ENCODE measurements at regions not wholly inside any gene's neighbourhood (a gene's known extent, or its start where the extent isn't known, plus 50 kb on each side); places are given as distances from the start of the nearest gene placed in this dataset.
"Not testable (repeated sequence)": the region's sequence is repeated elsewhere in the genome, so short reads cannot be mapped to it uniquely, and the experiment has no call there.

DNA sequence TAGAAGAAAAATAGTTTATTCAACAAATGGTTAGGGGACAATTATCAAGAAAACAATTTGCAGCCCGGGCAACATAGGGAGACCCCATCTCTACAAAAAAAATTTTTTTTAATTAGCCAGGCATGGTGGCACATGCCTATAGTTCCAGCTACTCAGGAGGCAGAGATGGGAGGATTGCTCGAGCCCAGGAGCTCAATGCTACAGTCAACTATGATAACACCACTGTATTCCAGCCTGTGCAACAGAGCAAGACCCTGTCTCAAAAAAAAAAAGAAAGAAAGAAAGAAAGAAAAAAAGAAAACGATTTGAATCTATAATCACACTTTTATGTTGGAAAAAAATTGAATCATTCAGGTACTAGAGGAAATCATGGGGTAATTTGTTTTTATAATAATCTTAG, 185.1 kb downstream of the MTCL1 start:
- H3K27ac ChIP-seq (ENCODE audit: low read depth, low read length); H3K4me3 ChIP-seq (ENCODE audit: low read depth, low read length); H3K36me3 ChIP-seq (ENCODE audit: control insufficient read depth in 1 of 2, insufficient read depth in 2 of 2, low read length in 2 of 2); H3K23ac ChIP-seq (ENCODE audit: low read length); H3K27me3 ChIP-seq (ENCODE audit: insufficient read depth, low read length); H3K4me1 ChIP-seq (ENCODE audit: control insufficient read depth in 1 of 2, insufficient read depth in 2 of 2, low read length in 2 of 2); H2BK120ac ChIP-seq (ENCODE audit: insufficient read depth, low read length, poor library complexity); H3K18ac ChIP-seq (ENCODE audit: low read length); H4K8ac ChIP-seq (ENCODE audit: low read depth, low read length); H2AK5ac ChIP-seq (ENCODE audit: low read length); H2BK5ac ChIP-seq (ENCODE audit: low read depth, low read length, poor library complexity); H3K4me2 ChIP-seq (ENCODE audit: low read length); H3K79me1 ChIP-seq (ENCODE audit: low read length); H3K9me3 ChIP-seq (ENCODE audit: insufficient read depth, low read depth, low read length); H3K4ac ChIP-seq (ENCODE audit: low read depth, low read length); H3K14ac ChIP-seq (ENCODE audit: low read length); H4K91ac ChIP-seq (ENCODE audit: low read depth, low read length); H3K9ac ChIP-seq (ENCODE audit: low read length); H2BK12ac ChIP-seq (ENCODE audit: low read length); DNase-seq; H2AFZ ChIP-seq (ENCODE audit: insufficient read depth, low read length, poor library complexity); H4K12ac ChIP-seq (ENCODE audit: low read depth, low read length); H3K79me2 ChIP-seq (ENCODE audit: control insufficient read depth, insufficient read depth, low read length, poor library complexity): not testable (repeated sequence)
- WGBS (ENCODE audit: extremely low coverage, insufficient coverage, insufficient read length) = no CpG with 5 or more reads among the region's 3 CpGs

DNA sequence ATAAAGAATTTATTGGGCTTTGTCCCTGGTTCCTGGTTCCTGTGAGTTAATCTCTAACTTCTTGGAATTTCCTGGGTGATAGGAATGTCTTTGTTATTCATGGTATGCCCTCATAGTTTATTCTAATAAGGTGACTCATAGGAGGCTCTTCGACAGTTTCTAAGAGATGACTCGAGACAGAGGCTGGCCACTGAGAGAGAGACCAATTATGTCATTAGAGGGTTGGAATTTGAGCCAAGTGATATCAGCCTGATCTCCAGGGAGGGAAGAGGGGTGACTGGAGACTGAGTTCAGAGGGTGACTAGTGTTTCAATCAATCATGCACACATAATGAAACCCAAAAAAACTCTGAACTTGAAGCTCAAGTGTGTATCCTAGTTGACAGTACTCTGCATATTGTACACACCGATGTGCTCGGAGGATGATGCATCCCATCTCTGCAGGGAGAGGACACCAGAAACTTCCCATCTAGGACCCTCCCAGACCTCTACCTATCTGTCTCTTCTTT, 185.7 kb downstream of the MTCL1 start:
- peak overlapping the region; percentile 43 for H3K4me2 ChIP-seq (ENCODE audit: low read length)
- no peaks in the 10 kb centered on the region for H3K36me3 ChIP-seq (ENCODE audit: control insufficient read depth in 1 of 2, insufficient read depth in 2 of 2, low read length in 2 of 2)
- H3K27ac ChIP-seq (ENCODE audit: low read depth, low read length) = peak overlapping the region; percentile 58
- no peak overlapping the region for H2AFZ ChIP-seq (ENCODE audit: insufficient read depth, low read length, poor library complexity)
- H4K91ac ChIP-seq (ENCODE audit: low read depth, low read length) = no peak overlapping the region
- peak; percentile 77 to 91 for DNase-seq
- no peak overlapping the region for H3K9ac ChIP-seq (ENCODE audit: low read length)
- no peak overlapping the region for H2BK5ac ChIP-seq (ENCODE audit: low read depth, low read length, poor library complexity)
- no peak overlapping the region for H3K4ac ChIP-seq (ENCODE audit: low read depth, low read length)
- H2BK120ac ChIP-seq (ENCODE audit: insufficient read depth, low read length, poor library complexity) = no peak overlapping the region
- no peak overlapping the region for H3K4me3 ChIP-seq (ENCODE audit: low read depth, low read length)
- no peaks in the 10 kb centered on the region for H3K79me2 ChIP-seq (ENCODE audit: control insufficient read depth, insufficient read depth, low read length, poor library complexity)
- peaks cover 3% of the 10 kb centered on the region in 2 experiments for H3K4me1 ChIP-seq (ENCODE audit: control insufficient read depth in 1 of 2, insufficient read depth in 2 of 2, low read length in 2 of 2)
- no CpG with 5 or more reads among the region's 4 CpGs for WGBS (ENCODE audit: extremely low coverage, insufficient coverage, insufficient read length)
- no peaks in the 10 kb centered on the region for H3K27me3 ChIP-seq (ENCODE audit: insufficient read depth, low read length)
- H3K14ac ChIP-seq (ENCODE audit: low read length) = no peak overlapping the region
- H3K23ac ChIP-seq (ENCODE audit: low read length) = no peak overlapping the region
- H3K9me3 ChIP-seq (ENCODE audit: insufficient read depth, low read depth, low read length) = no peaks in the 10 kb centered on the region
- H4K8ac ChIP-seq (ENCODE audit: low read depth, low read length) = no peak overlapping the region
- H3K79me1 ChIP-seq (ENCODE audit: low read length) = no peaks in the 10 kb centered on the region
- no peak overlapping the region for H2BK12ac ChIP-seq (ENCODE audit: low read length)
- no peak overlapping the region for H4K12ac ChIP-seq (ENCODE audit: low read depth, low read length)
- H2AK5ac ChIP-seq (ENCODE audit: low read length) = no peak overlapping the region
- H3K18ac ChIP-seq (ENCODE audit: low read length) = no peak overlapping the region

- Histone ChIP-seq H2BK120ac (ENCODE audit: insufficient read depth, low read length, poor library complexity) (no peak overlapping the region), H4K91ac (ENCODE audit: low read depth, low read length) (no peak overlapping the region), H3K4me2 (ENCODE audit: low read length) (no peak overlapping the region), H3K18ac (ENCODE audit: low read length) (no peak overlapping the region), H3K27ac (ENCODE audit: low read depth, low read length) (no peak overlapping the region), H2AFZ (ENCODE audit: insufficient read depth, low read length, poor library complexity) (no peak overlapping the region), H3K4me1 (ENCODE audit: control insufficient read depth in 1 of 2, insufficient read depth in 2 of 2, low read length in 2 of 2) (peaks cover 3% of the 10 kb centered on the region in 2 experiments), H3K27me3 (ENCODE audit: insufficient read depth, low read length) (no peaks in the 10 kb centered on the region), H2AK5ac (ENCODE audit: low read length) (no peak overlapping the region), H2BK5ac (ENCODE audit: low read depth, low read length, poor library complexity) (no peak overlapping the region), H3K23ac (ENCODE audit: low read length) (no peak overlapping the region), H3K36me3 (ENCODE audit: control insufficient read depth in 1 of 2, insufficient read depth in 2 of 2, low read length in 2 of 2) (no peaks in the 10 kb centered on the region), H3K79me1 (ENCODE audit: low read length) (no peaks in the 10 kb centered on the region), H4K8ac (ENCODE audit: low read depth, low read length) (no peak overlapping the region), H3K14ac (ENCODE audit: low read length) (no peak overlapping the region), H3K9ac (ENCODE audit: low read length) (no peak overlapping the region), H4K12ac (ENCODE audit: low read depth, low read length) (no peak overlapping the region), H3K4me3 (ENCODE audit: low read depth, low read length) (no peak overlapping the region), H3K79me2 (ENCODE audit: control insufficient read depth, insufficient read depth, low read length, poor library complexity) (no peaks in the 10 kb centered on the region), H3K4ac (ENCODE audit: low read depth, low read length) (no peak overlapping the region), H3K9me3 (ENCODE audit: insufficient read depth, low read depth, low read length) (peaks cover 2% of the 10 kb centered on the region), H2BK12ac (ENCODE audit: low read length) (no peak overlapping the region)
- no peak for DNase-seq
- WGBS (ENCODE audit: extremely low coverage, insufficient coverage, insufficient read length) = no CpG with 5 or more reads among the region's 2 CpGs
These were observed 187.9 kb downstream of the MTCL1 start for GRCh38 chr18:8893221-8893620.

DNA sequence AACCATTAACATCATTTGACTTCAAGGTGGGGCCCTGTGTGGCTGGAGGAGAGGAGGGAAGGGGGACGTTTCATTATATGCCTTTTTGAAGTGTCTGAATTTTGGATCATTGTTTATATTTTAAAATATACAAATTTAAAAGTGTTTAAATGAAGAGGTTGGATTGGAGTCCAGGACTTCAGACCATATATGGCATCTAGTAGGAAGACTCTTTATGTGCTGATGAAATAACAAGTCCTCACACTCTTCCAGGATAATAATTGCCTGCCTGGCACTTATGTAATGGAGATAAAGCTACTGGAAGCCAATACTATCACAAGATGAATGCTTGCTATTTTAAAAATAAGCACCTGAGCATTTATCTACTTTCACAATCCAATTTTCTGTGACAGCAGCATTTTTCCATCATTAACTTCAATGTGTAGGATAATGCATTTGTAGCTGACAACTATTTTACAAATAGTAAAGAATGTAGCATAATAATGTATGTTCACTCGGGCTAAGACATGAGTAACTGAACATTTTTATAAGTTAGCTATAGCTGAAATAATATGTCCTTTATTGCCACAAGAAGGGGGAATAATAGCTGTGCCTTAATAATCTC, 188.4 kb downstream of the MTCL1 start:
- no peak overlapping the region for H3K4me2 ChIP-seq (ENCODE audit: low read length)
- H2AFZ ChIP-seq (ENCODE audit: insufficient read depth, low read length, poor library complexity) = no peak overlapping the region
- peaks cover 2% of the 10 kb centered on the region for H3K9me3 ChIP-seq (ENCODE audit: insufficient read depth, low read depth, low read length)
- no CpG with 5 or more reads among the region's 2 CpGs for WGBS (ENCODE audit: extremely low coverage, insufficient coverage, insufficient read length)
- H3K18ac ChIP-seq (ENCODE audit: low read length) = no peak overlapping the region
- H2BK12ac ChIP-seq (ENCODE audit: low read length) = no peak overlapping the region
- H3K79me2 ChIP-seq (ENCODE audit: control insufficient read depth, insufficient read depth, low read length, poor library complexity) = no peaks in the 10 kb centered on the region
- no peak overlapping the region for H2AK5ac ChIP-seq (ENCODE audit: low read length)
- H4K91ac ChIP-seq (ENCODE audit: low read depth, low read length) = no peak overlapping the region
- H3K14ac ChIP-seq (ENCODE audit: low read length) = no peak overlapping the region
- no peak overlapping the region for H2BK5ac ChIP-seq (ENCODE audit: low read depth, low read length, poor library complexity)
- no peak overlapping the region for H4K12ac ChIP-seq (ENCODE audit: low read depth, low read length)
- H3K4me3 ChIP-seq (ENCODE audit: low read depth, low read length) = no peak overlapping the region
- no peak for DNase-seq
- H3K36me3 ChIP-seq (ENCODE audit: control insufficient read depth in 1 of 2, insufficient read depth in 2 of 2, low read length in 2 of 2) = no peaks in the 10 kb centered on the region
- H2BK120ac ChIP-seq (ENCODE audit: insufficient read depth, low read length, poor library complexity) = no peak overlapping the region
- no peaks in the 10 kb centered on the region for H3K27me3 ChIP-seq (ENCODE audit: insufficient read depth, low read length)
- H3K23ac ChIP-seq (ENCODE audit: low read length) = no peak overlapping the region
- H3K27ac ChIP-seq (ENCODE audit: low read depth, low read length) = no peak overlapping the region
- H3K4me1 ChIP-seq (ENCODE audit: control insufficient read depth in 1 of 2, insufficient read depth in 2 of 2, low read length in 2 of 2) = peaks cover 3% of the 10 kb centered on the region in 2 experiments
- no peaks in the 10 kb centered on the region for H3K79me1 ChIP-seq (ENCODE audit: low read length)
- no peak overlapping the region for H3K9ac ChIP-seq (ENCODE audit: low read length)
- H4K8ac ChIP-seq (ENCODE audit: low read depth, low read length) = no peak overlapping the region
- H3K4ac ChIP-seq (ENCODE audit: low read depth, low read length) = no peak overlapping the region

Measured in trophoblast cell (in vitro differentiated cells and primary cell).